K562 (cell line): ENCODE measurements at regions not wholly inside any gene's neighbourhood (a gene's known extent, or its start where the extent isn't known, plus 50 kb on each side); places are given as distances from the start of the nearest gene placed in this dataset.

Experiments
- ATAC-seq: fragments of 200-7000 bp; cut with Tn5 transposase; 3 replicates; pipeline ENCODE4 v1.9.1; 2020; ENCODE audit warnings: moderate library complexity
- BruUV-seq: library from RNA; stranded (reverse); fragments of 400-500 nt; replicated peaks from 2 replicates; lab custom pipeline; 2021; lab: Mats Ljungman, UMichigan
- CTCF ChIA-PET: fragments of 300-600 bp; formaldehyde crosslinking; extraction: SDS; loops from one replicate; lab custom pipeline; 2021; ENCODE audit warnings: low intra/inter-chr PET ratio; lab: Yijun Ruan, JAX
- POLR2A ChIA-PET: fragments of 300-600, 350-650 bp; sonication (Branson Sonifier 250); formaldehyde crosslinking; extraction: SDS; loops from one replicate; lab custom pipeline; 2021; ENCODE audit warnings: antibody characterized with exemption, inconsistent platforms; lab: Yijun Ruan, JAX
- DNase-seq, 4 experiments: peaks; one replicate each; pipeline versions ENCODE4 v3.0.0 to v3.0.0-alpha.2; 2011 to 2018; ENCODE audit warnings: low spot score in 3 of 4, mixed read lengths in 3 of 4; ENCODE audit errors: extremely low read depth in 1 of 4
- FAIRE-seq: peaks from 2 replicates; lab custom pipeline; 2011; peaks lifted over from hg19 to GRCh38; lab: Jason Lieb, UNC
- H2AFZ ChIP-seq: 2 replicates; pipeline ENCODE4 v1.6.0; 2011; ENCODE audit warnings: low read depth, low read length, control low read depth, inconsistent platforms
- H3K27ac ChIP-seq: fragments of 200-600 bp; 3 replicates; pipeline ENCODE4 v1.8.0; 2011; ENCODE audit warnings: low read depth, mild to moderate bottlenecking, control low read depth, inconsistent platforms, low read length, moderate library complexity, mixed read lengths; ENCODE audit errors: extremely low read depth
- H3K27me3 ChIP-seq, 2 experiments: fragments of 300-600 bp in 1 of 2; 2 replicates in 1 of 2; 3 replicates in 1 of 2; pipeline versions ENCODE4 v1.6.0 to v1.8.0; 2011; ENCODE audit warnings: inconsistent platforms in 2 of 2, low read length in 2 of 2, mild to moderate bottlenecking in 1 of 2, mixed read lengths in 1 of 2, moderate library complexity in 1 of 2; ENCODE audit not compliant: control insufficient read depth in 2 of 2, insufficient read depth in 2 of 2
- H3K36me3 ChIP-seq: fragments of 300-600 bp; 3 replicates; pipeline ENCODE4 v1.8.0; 2011; ENCODE audit warnings: mild to moderate bottlenecking, low read length, inconsistent platforms; ENCODE audit not compliant: control insufficient read depth, insufficient read depth
- H3K4me1 ChIP-seq, 2 experiments: fragments of 200-600 bp in 1 of 2; replicated peaks in 1 of 2; 2 replicates in 1 of 2; 3 replicates in 1 of 2; pipeline versions ENCODE4 v1.5.1 to v1.8.0; 2011; ENCODE audit warnings: inconsistent platforms in 2 of 2, low read length in 2 of 2, mild to moderate bottlenecking in 1 of 2, mixed read lengths in 1 of 2, moderate library complexity in 1 of 2; ENCODE audit not compliant: control insufficient read depth in 2 of 2, insufficient read depth in 2 of 2
- H3K4me2 ChIP-seq: 2 replicates; pipeline ENCODE4 v1.6.1; 2011; ENCODE audit warnings: low read length, control low read depth, inconsistent platforms, mixed read lengths; ENCODE audit not compliant: insufficient read depth
- H3K4me3 ChIP-seq: fragments of 200-600 bp; sonication (generic), shearing (Covaris generic); 2 replicates; pipeline ENCODE4 v1.5.1; 2016; ENCODE audit warnings: control low read depth, inconsistent platforms
- H3K79me2 ChIP-seq: fragments of 200-600 bp; 3 replicates; pipeline ENCODE4 v1.8.0; 2011; ENCODE audit warnings: low read length, inconsistent platforms; ENCODE audit not compliant: control insufficient read depth, insufficient read depth
- H3K9ac ChIP-seq, 2 experiments: 2 replicates each; pipeline versions ENCODE4 v1.6.0 to v1.6.1; 2011; ENCODE audit warnings: low read depth in 2 of 2, low read length in 2 of 2, control low read depth in 1 of 2, inconsistent platforms in 1 of 2, mild to moderate bottlenecking in 1 of 2, mixed read lengths in 1 of 2; ENCODE audit not compliant: insufficient read depth in 1 of 2
- H3K9me1 ChIP-seq: one replicate; pipeline ENCODE4 v1.6.0; 2011; ENCODE audit warnings: inconsistent platforms, mild to moderate bottlenecking, low read length, moderate library complexity; ENCODE audit not compliant: control insufficient read depth, insufficient read depth
- H3K9me3 ChIP-seq: replicated peaks from 2 replicates; pipeline ENCODE4 v1.5.1; 2011; ENCODE audit warnings: low read depth, low read length, inconsistent platforms; ENCODE audit not compliant: control insufficient read depth, insufficient read depth
- H4K20me1 ChIP-seq: replicated peaks from 2 replicates; pipeline ENCODE4 v1.6.1; 2011; ENCODE audit warnings: low read length, inconsistent platforms, mixed read lengths; ENCODE audit not compliant: control insufficient read depth, insufficient read depth
- CGGBP1 ChIP-seq: fragments of 250-450 bp; sonication (Bioruptor Pico); IDR thresholded peaks from 2 replicates; pipeline ENCODE4 v1.9.0; 2021; ENCODE audit warnings: mild to moderate bottlenecking
- FOXJ2 ChIP-seq: fragments of 200-800 bp; sonication (Bioruptor generic); IDR thresholded peaks from 2 replicates; pipeline ENCODE4 v1.6.1; 2016; ENCODE audit warnings: missing genetic modification characterization, missing compliant biosample characterization
- FUS ChIP-seq: fragments of 200-400 bp; formaldehyde crosslinking; optimal IDR thresholded peaks from 2 replicates; pipeline ENCODE3; 2017; ENCODE audit warnings: low read depth, low read length
- JUN ChIP-seq, 2 experiments: sonication (generic) in 1 of 2; formaldehyde crosslinking in 1 of 2; IDR thresholded peaks; 2 replicates each; pipeline versions ENCODE4 v1.6.1 to v1.8.0; 2012 to 2022; ENCODE audit warnings: borderline replicate concordance in 2 of 2, mild to moderate bottlenecking in 2 of 2, improper control_type of control experiment in 1 of 2, low read depth in 1 of 2, low read length in 1 of 2, missing genetic modification reagents in 1 of 2
- JUNB ChIP-seq: fragments of 450-650 bp; formaldehyde crosslinking; conservative IDR thresholded peaks from 2 replicates; pipeline ENCODE4 v1.4.0; 2020; ENCODE audit warnings: mild to moderate bottlenecking
- NFE2L1 ChIP-seq: fragments of 450-650 bp; IDR thresholded peaks from 2 replicates; pipeline ENCODE4 v1.6.1; 2016; ENCODE audit warnings: missing genetic modification characterization, low read depth, mild to moderate bottlenecking, missing compliant biosample characterization, moderate library complexity, borderline replicate concordance
- POLR2A ChIP-seq: fragments of 450-650 bp; conservative IDR thresholded peaks from 2 replicates; pipeline ENCODE4 v1.6.1; 2016
- PRMT5 ChIP-seq: sonication (generic); formaldehyde crosslinking; IDR thresholded peaks from 2 replicates; pipeline ENCODE4 v1.5.0; 2020; ENCODE audit warnings: missing genetic modification reagents
- ZNF224 ChIP-seq: sonication (generic); formaldehyde crosslinking; IDR thresholded peaks from 2 replicates; pipeline ENCODE4 v1.8.0; 2022; ENCODE audit warnings: mild to moderate bottlenecking, missing genetic modification reagents
- WGBS: fragments of 100-300 bp; shearing (Covaris generic); methylation state at CpG from one replicate; pipeline ENCODE4 v1.1.6; 2016; ENCODE audit warnings: low coverage, mixed read lengths; ENCODE audit not compliant: insufficient coverage; ENCODE audit errors: missing lambda C conversion rate; 5-methylcytosine and 5-hydroxymethylcytosine counted together
- in situ Hi-C: fragments of 300-500 bp; cut with MboI; formaldehyde crosslinking; loops from 4 replicates; pipeline ENCODE4 v1.15.0; 2018; ENCODE audit warnings: inconsistent platforms, mixed read lengths
- intact Hi-C: fragments of 100-400 bp; cut with micrococcal nuclease; formaldehyde crosslinking; loops from 2 replicates; pipeline ENCODE4 v1.14.2; 2022

- Histone ChIP-seq H3K27ac (no peak overlapping the region), H4K20me1 (no peaks in the 10 kb centered on the region), H3K36me3 (no peaks in the 10 kb centered on the region), H3K4me2 (no peak overlapping the region), H3K79me2 (no peaks in the 10 kb centered on the region), H3K9me3 (no peaks in the 10 kb centered on the region), H3K27me3 (no peaks in the 10 kb centered on the region)
- POLR2A ChIA-PET: no interaction called here
- DNase-seq: no peak
- BruUV-seq: no TSS peak
- intact Hi-C loops (no loop called here), in situ Hi-C loops (no loop called here)
- WGBS: 0% methylated on average over 1 of the region's 1 CpG
- no peak for FAIRE-seq
- TF ChIP-seq JUNB (CRISPR knock-in tag) (no peak), FOXJ2 (tag) (no peak), ZNF224 (CRISPR knock-in tag) (no peak), JUN (IDR thresholded peaks at IDR 0.05; ENCODE audit: borderline replicate concordance, low read depth, low read length) (no peak), JUN (CRISPR knock-in tag; IDR thresholded peaks at IDR 0.05; ENCODE audit: borderline replicate concordance) (no peak), FUS (no peak), POLR2A (no peak), PRMT5 (CRISPR knock-in tag) (no peak), NFE2L1 (tag) (no peak), CGGBP1 (CRISPR knock-in tag) (no peak)
- TF ChIP-seq, all 486 proteins: peak for 0
- no peaks in the 10 kb centered on the region for H3K9me1 ChIP-seq
- no peaks in the 10 kb centered on the region for H3K4me1 ChIP-seq
- CTCF ChIA-PET: no interaction called here
- H3K9ac ChIP-seq: no peak overlapping the region
- ATAC-seq: no peak
- H3K4me3 ChIP-seq: no peak overlapping the region
- no peak overlapping the region for H2AFZ ChIP-seq
Observed at GRCh38 chr13:83815598-83815997, 66.7 kb downstream of the SLITRK1 start.
